ENCODE measurements at regions not wholly inside any gene's neighbourhood (a gene's known extent, or its start where the extent isn't known, plus 50 kb on each side); places are given as distances from the start of the nearest gene placed in this dataset.
A peak's percentile ranks its signal among the peaks of the same experiment; 100 is the strongest.

DNA sequence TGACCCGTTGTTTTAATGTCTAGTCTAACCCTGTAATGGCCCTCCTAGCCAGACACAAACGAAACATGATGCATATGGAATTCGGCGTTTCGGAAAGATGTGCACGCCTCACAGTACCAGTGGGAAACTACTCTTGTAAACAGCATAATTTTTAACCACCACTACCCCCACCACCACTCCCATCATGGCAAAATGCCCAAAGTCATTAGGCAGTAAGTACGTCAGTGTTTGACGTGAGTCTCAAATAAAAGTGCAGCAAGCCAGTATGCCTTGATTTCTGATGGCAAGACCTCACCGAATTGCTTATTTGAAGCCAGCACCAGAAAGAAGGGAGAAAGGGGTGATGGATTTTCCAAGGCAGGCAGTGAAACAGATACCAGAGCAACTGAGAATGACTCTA is 71.4 kb downstream of the ADRB2 start:
- Histone ChIP-seq H3K9ac (replicated peaks in 1 of 4; ENCODE audit: extremely low read depth in 1 of 4, low read depth in 3 of 4, low read length in 3 of 4) (no peak overlapping the region), H3K14ac (ENCODE audit: insufficient read length) (no peak overlapping the region), H4K20me1 (replicated peaks in 1 of 2; ENCODE audit: control insufficient read depth in 1 of 2, insufficient read depth in 2 of 2, low read length in 2 of 2) (no peaks in the 10 kb centered on the region), H3K23me2 (ENCODE audit: low read depth, low read length) (no peaks in the 10 kb centered on the region), H3K9me3 (ENCODE audit: insufficient read depth in 2 of 2, low read depth in 1 of 2, low read length in 1 of 2) (0 out of 4 replicates have a peak, but pooled peaks cover 0 to 2% of the 10 kb centered on the region in 2 experiments), H3K27ac (ENCODE audit: low read depth, low read length) (no peak overlapping the region), H3K23ac (ENCODE audit: insufficient read length) (no peak overlapping the region), H2BK5ac (ENCODE audit: low read depth, low read length) (no peak overlapping the region), H3K4ac (replicated peaks; ENCODE audit: insufficient read length, low read depth, low read length) (no peak overlapping the region), H4K91ac (replicated peaks; ENCODE audit: insufficient read length, low read length) (no peak overlapping the region), H2AFZ (ENCODE audit: low read length) (no peak overlapping the region; the same call in 1 of the 2 replicates), H3K36me3 (ENCODE audit: control insufficient read depth in 2 of 4, insufficient read depth in 4 of 4, low read length in 3 of 4) (no peaks in the 10 kb centered on the region), H2AK5ac (ENCODE audit: low read depth, low read length) (no peak overlapping the region), H3K4me2 (ENCODE audit: insufficient read depth in 1 of 2, low read depth in 2 of 2, low read length in 2 of 2) (no peak overlapping the region), H3K79me1 (ENCODE audit: low read depth, low read length) (no peaks in the 10 kb centered on the region), H2BK120ac (replicated peaks; ENCODE audit: low read depth, low read length) (no peak overlapping the region), H3K79me2 (ENCODE audit: control insufficient read depth in 1 of 2, insufficient read depth in 2 of 2, low read length in 2 of 2) (no peaks in the 10 kb centered on the region), H4K5ac (ENCODE audit: insufficient read length, low read depth, low read length) (no peak overlapping the region), H3K56ac (replicated peaks; ENCODE audit: insufficient read length, low read depth, low read length) (no peak overlapping the region), H2BK15ac (ENCODE audit: low read length) (no peak overlapping the region), H3K27me3 (replicated peaks in 1 of 4; ENCODE audit: control insufficient read depth in 3 of 4, extremely low read depth in 1 of 4, insufficient read depth in 3 of 4, low read length in 3 of 4) (no peaks in the 10 kb centered on the region), H2BK12ac (ENCODE audit: low read depth, low read length) (no peak overlapping the region), H3K4me1 (replicated peaks in 1 of 4; ENCODE audit: control insufficient read depth in 3 of 4, insufficient read depth in 4 of 4, low read length in 3 of 4) (no peaks in the 10 kb centered on the region; a peak in 1 of 7 replicates), H4K8ac (ENCODE audit: extremely low read depth, insufficient read depth, low read length) (no peak overlapping the region), H3K4me3 (ENCODE audit: extremely low read depth in 1 of 4, insufficient read depth in 2 of 4, low read depth in 3 of 4, low read length in 4 of 4) (no peak overlapping the region), H2BK20ac (ENCODE audit: low read length) (peak overlapping the region; percentile 67; the same call in 1 of the 2 replicates), H3K18ac (ENCODE audit: extremely low read depth, low read length) (no peak overlapping the region)
- no peak for DNase-seq (ENCODE audit: low read depth in 1 of 2, low spot score in 2 of 2)
- 90% methylated on average over 9 of the region's 9 CpGs; no CpG with 5 or more reads in 1 of the 2 experiments for WGBS, 2 experiments (ENCODE audit: extremely low coverage in 1 of 2, insufficient coverage in 1 of 2, insufficient read length in 1 of 2, insufficient replicate concordance in 2 of 2, low coverage in 1 of 2, low lambda C conversion rate in 2 of 2, missing lambda C conversion rate in 1 of 2)
- no peak for FAIRE-seq
- CTCF ChIA-PET (ENCODE audit: partially characterized antibody) = interaction anchor here (0.7 to 4.0 kb wide), 3 partner anchors 60 to 471 kb away, joined by 3 to 14 read pairs (median 3); no protein-coding TSS in a partner anchor
- POLR2A ChIA-PET (ENCODE audit: partially characterized antibody) = no interaction called here
- TF ChIP-seq CREB1 (IDR thresholded peaks at IDR 0.05) (no peak), HDAC2 (IDR thresholded peaks at IDR 0.05; ENCODE audit: borderline replicate concordance in 1 of 2, low read depth in 2 of 2, low read length in 2 of 2) (no peak), SIX5 (IDR thresholded peaks at IDR 0.05; ENCODE audit: low read depth, low read length) (no peak), ASH2L (IDR thresholded peaks at IDR 0.05; ENCODE audit: low read length) (no peak), GTF2F1 (IDR thresholded peaks at IDR 0.05; ENCODE audit: borderline replicate concordance, low read depth, low read length) (no peak), PHF8 (conservative IDR thresholded peaks at IDR 0.05; ENCODE audit: low read depth, low read length) (no peak), YY1 (IDR thresholded peaks at IDR 0.05; ENCODE audit: low read depth, low read length) (no peak), CEBPB (IDR thresholded peaks at IDR 0.05; ENCODE audit: low read depth, low read length) (no peak), GABPA (IDR thresholded peaks at IDR 0.05; ENCODE audit: borderline replicate concordance, insufficient read depth, low read length) (no peak), MAFK (IDR thresholded peaks at IDR 0.05; ENCODE audit: low read depth, low read length) (no peak), JUN (IDR thresholded peaks at IDR 0.05; ENCODE audit: low read depth, low read length) (no peak), NRF1 (IDR thresholded peaks at IDR 0.05; ENCODE audit: low read depth, low read length) (no peak), SIN3A (conservative IDR thresholded peaks at IDR 0.05 in 1 of 2, IDR thresholded peaks at IDR 0.05 in 1 of 2; ENCODE audit: low read depth in 1 of 2, low read length in 2 of 2) (no peak), HDAC6 (IDR thresholded peaks at IDR 0.05; ENCODE audit: low read depth, low read length) (no peak)
- TF ChIP-seq, protein P1, sequence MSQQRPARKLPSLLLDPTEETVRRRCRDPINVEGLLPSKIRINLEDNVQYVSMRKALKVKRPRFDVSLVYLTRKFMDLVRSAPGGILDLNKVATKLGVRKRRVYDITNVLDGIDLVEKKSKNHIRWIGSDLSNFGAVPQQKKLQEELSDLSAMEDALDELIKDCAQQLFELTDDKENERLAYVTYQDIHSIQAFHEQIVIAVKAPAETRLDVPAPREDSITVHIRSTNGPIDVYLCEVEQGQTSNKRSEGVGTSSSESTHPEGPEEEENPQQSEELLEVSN (IDR thresholded peaks at IDR 0.05) = no peak

All from H1 (cell line).